ES-I3 (cell line): ENCODE measurements at regions not wholly inside any gene's neighbourhood (a gene's known extent, or its start where the extent isn't known, plus 50 kb on each side); places are given as distances from the start of the nearest gene placed in this dataset.

ENCODE experiments used
- H3K36me3 ChIP-seq: 2 replicates; pipeline ENCODE4 v1.6.1; 2013; ENCODE audit warnings: mild to moderate bottlenecking, low read length, control low read depth, moderate library complexity; ENCODE audit not compliant: insufficient read depth
- H3K4me1 ChIP-seq: 2 replicates; pipeline ENCODE4 v1.6.1; 2013; ENCODE audit warnings: mild to moderate bottlenecking, control low read depth, low read length; ENCODE audit not compliant: insufficient read depth
- H3K9ac ChIP-seq: 2 replicates; pipeline ENCODE4 v1.6.1; 2013; ENCODE audit warnings: low read depth, mild to moderate bottlenecking, low read length, moderate library complexity
- H3K9me3 ChIP-seq: 2 replicates; pipeline ENCODE4 v1.6.1; 2013; ENCODE audit warnings: mild to moderate bottlenecking, low read length, moderate library complexity; ENCODE audit not compliant: control insufficient read depth, insufficient read depth

- no peaks in the 10 kb centered on the region for H3K36me3 ChIP-seq
- no peak overlapping the region for H3K9ac ChIP-seq
- no peaks in the 10 kb centered on the region for H3K4me1 ChIP-seq
- no peaks in the 10 kb centered on the region; the same call in 1 of the 2 replicates for H3K9me3 ChIP-seq
Measured at GRCh38 chr17:77720946-77721845, 237.3 kb upstream of the TNRC6C start.

- H3K9ac ChIP-seq, result no peak overlapping the region
- H3K36me3 ChIP-seq, result no peaks in the 10 kb centered on the region
- no peaks in the 10 kb centered on the region for H3K9me3 ChIP-seq
- no peaks in the 10 kb centered on the region for H3K4me1 ChIP-seq
Measured at GRCh38 chr17:77721846-77722160, 236.7 kb upstream of the TNRC6C start.

GRCh38 chr17:77722366-77722765, 236.1 kb upstream of the TNRC6C start:
- Histone ChIP-seq H3K9me3 (no peaks in the 10 kb centered on the region), H3K4me1 (no peaks in the 10 kb centered on the region), H3K36me3 (no peaks in the 10 kb centered on the region), H3K9ac (no peak overlapping the region)

GRCh38 chr17:77723071-77723908, 235.2 kb upstream of the TNRC6C start:
- no peaks in the 10 kb centered on the region for H3K4me1 ChIP-seq
- H3K9ac ChIP-seq, result no peak overlapping the region
- H3K36me3 ChIP-seq, result no peaks in the 10 kb centered on the region
- H3K9me3 ChIP-seq, result no peaks in the 10 kb centered on the region; the same call in 1 of the 2 replicates

- no peak overlapping the region for H3K9ac ChIP-seq
- no peaks in the 10 kb centered on the region for H3K36me3 ChIP-seq
- H3K4me1 ChIP-seq, result no peaks in the 10 kb centered on the region
Measured at GRCh38 chr17:77723909-77724875, 234.3 kb upstream of the TNRC6C start.

GRCh38 chr17:77724876-77725615, 233.5 kb upstream of the TNRC6C start:
- H3K9me3 ChIP-seq, result no peaks in the 10 kb centered on the region; the same call in 1 of the 2 replicates
- no peaks in the 10 kb centered on the region for H3K4me1 ChIP-seq
- H3K36me3 ChIP-seq, result no peaks in the 10 kb centered on the region
- H3K9ac ChIP-seq, result no peak overlapping the region

More at GRCh38 chr17:77723909-77724875, 234.3 kb upstream of the TNRC6C start:
- H3K9me3 ChIP-seq, result no peaks in the 10 kb centered on the region; the same call in 1 of the 2 replicates

GRCh38 chr17:77725846-77726245, 232.7 kb upstream of the TNRC6C start:
- H3K9ac ChIP-seq, result no peak overlapping the region
- H3K9me3 ChIP-seq, result no peaks in the 10 kb centered on the region; the same call in 1 of the 2 replicates
- no peaks in the 10 kb centered on the region for H3K36me3 ChIP-seq
- no peaks in the 10 kb centered on the region for H3K4me1 ChIP-seq

GRCh38 chr17:77726549-77727006, 231.9 kb upstream of the TNRC6C start:
- Histone ChIP-seq H3K9me3 (no peaks in the 10 kb centered on the region; the same call in 1 of the 2 replicates), H3K36me3 (no peaks in the 10 kb centered on the region), H3K9ac (no peak overlapping the region), H3K4me1 (no peaks in the 10 kb centered on the region)

- H3K9me3 ChIP-seq, result peaks cover 2% of the 10 kb centered on the region
- H3K36me3 ChIP-seq, result no peaks in the 10 kb centered on the region
Measured at GRCh38 chr17:77727037-77727615, 231.4 kb upstream of the TNRC6C start.

GRCh38 chr17:77728474-77728795, 230.1 kb upstream of the TNRC6C start:
- Histone ChIP-seq H3K9ac (no peak overlapping the region), H3K9me3 (peaks cover 8% of the 10 kb centered on the region), H3K36me3 (no peaks in the 10 kb centered on the region), H3K4me1 (no peaks in the 10 kb centered on the region)

More at GRCh38 chr17:77727037-77727615, 231.4 kb upstream of the TNRC6C start:
- no peaks in the 10 kb centered on the region for H3K4me1 ChIP-seq
- no peak overlapping the region for H3K9ac ChIP-seq

- H3K4me1 ChIP-seq, result no peaks in the 10 kb centered on the region
- no peaks in the 10 kb centered on the region for H3K36me3 ChIP-seq
- H3K9me3 ChIP-seq, result peaks cover 11% of the 10 kb centered on the region
- H3K9ac ChIP-seq, result no peak overlapping the region
Measured at GRCh38 chr17:77728871-77729270, 229.6 kb upstream of the TNRC6C start.

- Histone ChIP-seq H3K4me1 (peaks cover 4% of the 10 kb centered on the region; the same call in 1 of the 2 replicates), H3K36me3 (no peaks in the 10 kb centered on the region), H3K9me3 (peaks cover 11% of the 10 kb centered on the region)
Measured at GRCh38 chr17:77729587-77729986, 228.9 kb upstream of the TNRC6C start.

GRCh38 chr17:77730376-77730775, 228.1 kb upstream of the TNRC6C start:
- Histone ChIP-seq H3K36me3 (no peaks in the 10 kb centered on the region), H3K9ac (no peak overlapping the region), H3K4me1 (peaks cover 11% of the 10 kb centered on the region; the same call in 1 of the 2 replicates), H3K9me3 (peaks cover 11% of the 10 kb centered on the region)

More at GRCh38 chr17:77729587-77729986, 228.9 kb upstream of the TNRC6C start:
- no peak overlapping the region for H3K9ac ChIP-seq
